GM23338 (cell line): ENCODE measurements at regions not wholly inside any gene's neighbourhood (a gene's known extent, or its start where the extent isn't known, plus 50 kb on each side); places are given as distances from the start of the nearest gene placed in this dataset.

Source experiments
- CREB1 ChIP-seq: fragments of 250-450 bp; sonication (Bioruptor Pico); IDR thresholded peaks from 2 replicates; pipeline ENCODE4 v1.5.0; 2020; ENCODE audit warnings: low read depth, mild to moderate bottlenecking, moderate library complexity
- EZH2 ChIP-seq: fragments of 200-600 bp; sonication (generic); IDR thresholded peaks from one replicate; pipeline ENCODE4 v1.8.0; 2017; ENCODE audit warnings: antibody characterized with exemption, mild to moderate bottlenecking, low read depth; ENCODE audit not compliant: unreplicated experiment
- EZH2phosphoT487 ChIP-seq: fragments of 200-600 bp; sonication (generic); IDR thresholded peaks from one replicate; pipeline ENCODE4 v1.8.1; 2018; ENCODE audit warnings: antibody characterized with exemption; ENCODE audit not compliant: unreplicated experiment
- POLR2AphosphoS5 ChIP-seq: IDR thresholded peaks from 2 replicates; pipeline ENCODE4 v1.6.1; 2016; ENCODE audit warnings: antibody characterized with exemption, low read depth
- ZNF114 ChIP-seq: fragments of 250-450 bp; sonication (Bioruptor Pico); IDR thresholded peaks from 2 replicates; pipeline ENCODE4 v1.5.0; 2020; ENCODE audit warnings: mild to moderate bottlenecking, moderate library complexity
- TF ChIP-seq, protein P1 (sequence below), 2 experiments: fragments of 200-600 bp in 1 of 2; sonication (generic) in 1 of 2; conservative IDR thresholded peaks; 2 replicates each; pipeline versions ENCODE4 v1.5.1 to v1.6.1; 2016 to 2017; ENCODE audit warnings: antibody characterized with exemption in 2 of 2, low read depth in 2 of 2, mild to moderate bottlenecking in 2 of 2, moderate library complexity in 1 of 2
- TF ChIP-seq, protein P2 (sequence below): IDR thresholded peaks from one replicate; pipeline ENCODE4 v1.6.1; 2018; ENCODE audit warnings: antibody characterized with exemption; ENCODE audit not compliant: unreplicated experiment
- TF ChIP-seq, protein P3 (sequence below): IDR thresholded peaks from 2 replicates; pipeline ENCODE4 v1.6.1; 2016; ENCODE audit warnings: antibody characterized with exemption
- TF ChIP-seq, protein P4 (sequence below): fragments of 250-450 bp; sonication (Bioruptor Pico); IDR thresholded peaks from 2 replicates; pipeline ENCODE4 v1.5.0; 2020; ENCODE audit warnings: mild to moderate bottlenecking, moderate library complexity

DNA sequence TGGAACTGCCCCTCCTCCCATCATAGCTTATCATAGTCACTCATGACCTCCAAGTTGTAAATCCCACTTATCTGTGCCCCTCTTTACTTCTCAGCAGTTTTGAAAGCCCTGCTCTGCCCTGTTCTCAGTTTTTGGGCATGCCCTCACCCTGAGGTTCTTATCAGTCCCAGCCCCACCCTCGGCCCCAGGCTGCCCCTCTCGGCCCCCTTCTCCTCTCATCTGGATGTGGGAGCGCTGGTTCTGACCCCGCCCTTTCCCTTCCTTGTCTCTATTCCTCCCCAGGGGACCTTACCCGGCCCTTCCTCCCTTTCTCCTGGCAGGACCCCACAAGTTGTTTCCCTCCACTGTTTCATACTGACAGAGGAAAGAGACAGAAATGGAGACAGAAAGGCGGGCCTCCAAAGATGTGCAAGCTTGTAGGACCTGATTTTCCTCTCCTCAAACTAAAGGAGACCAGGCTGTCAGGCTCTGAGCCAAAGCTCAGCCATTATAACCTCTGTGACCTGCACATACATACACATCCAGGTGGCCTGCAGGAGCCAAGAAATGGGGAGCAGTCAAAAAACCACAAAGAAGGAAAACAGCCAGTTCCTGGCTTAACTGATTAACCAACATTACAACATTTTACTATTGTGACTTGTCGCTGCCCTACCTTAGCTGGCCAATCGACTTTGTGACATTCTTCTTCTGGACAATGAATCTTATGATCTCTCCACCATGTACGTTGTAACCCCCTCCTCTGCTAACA, 171.0 kb upstream of the HS6ST1 start:
- TF ChIP-seq, protein P1, sequence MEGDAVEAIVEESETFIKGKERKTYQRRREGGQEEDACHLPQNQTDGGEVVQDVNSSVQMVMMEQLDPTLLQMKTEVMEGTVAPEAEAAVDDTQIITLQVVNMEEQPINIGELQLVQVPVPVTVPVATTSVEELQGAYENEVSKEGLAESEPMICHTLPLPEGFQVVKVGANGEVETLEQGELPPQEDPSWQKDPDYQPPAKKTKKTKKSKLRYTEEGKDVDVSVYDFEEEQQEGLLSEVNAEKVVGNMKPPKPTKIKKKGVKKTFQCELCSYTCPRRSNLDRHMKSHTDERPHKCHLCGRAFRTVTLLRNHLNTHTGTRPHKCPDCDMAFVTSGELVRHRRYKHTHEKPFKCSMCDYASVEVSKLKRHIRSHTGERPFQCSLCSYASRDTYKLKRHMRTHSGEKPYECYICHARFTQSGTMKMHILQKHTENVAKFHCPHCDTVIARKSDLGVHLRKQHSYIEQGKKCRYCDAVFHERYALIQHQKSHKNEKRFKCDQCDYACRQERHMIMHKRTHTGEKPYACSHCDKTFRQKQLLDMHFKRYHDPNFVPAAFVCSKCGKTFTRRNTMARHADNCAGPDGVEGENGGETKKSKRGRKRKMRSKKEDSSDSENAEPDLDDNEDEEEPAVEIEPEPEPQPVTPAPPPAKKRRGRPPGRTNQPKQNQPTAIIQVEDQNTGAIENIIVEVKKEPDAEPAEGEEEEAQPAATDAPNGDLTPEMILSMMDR (conservative IDR thresholded peaks at IDR 0.05; ENCODE audit: low read depth in 2 of 2) = no peak
- TF ChIP-seq EZH2phosphoT487 = no peak
- no peak for TF ChIP-seq ZNF114 (CRISPR knock-in tag)
- TF ChIP-seq POLR2AphosphoS5 = no peak
- TF ChIP-seq, protein P2, sequence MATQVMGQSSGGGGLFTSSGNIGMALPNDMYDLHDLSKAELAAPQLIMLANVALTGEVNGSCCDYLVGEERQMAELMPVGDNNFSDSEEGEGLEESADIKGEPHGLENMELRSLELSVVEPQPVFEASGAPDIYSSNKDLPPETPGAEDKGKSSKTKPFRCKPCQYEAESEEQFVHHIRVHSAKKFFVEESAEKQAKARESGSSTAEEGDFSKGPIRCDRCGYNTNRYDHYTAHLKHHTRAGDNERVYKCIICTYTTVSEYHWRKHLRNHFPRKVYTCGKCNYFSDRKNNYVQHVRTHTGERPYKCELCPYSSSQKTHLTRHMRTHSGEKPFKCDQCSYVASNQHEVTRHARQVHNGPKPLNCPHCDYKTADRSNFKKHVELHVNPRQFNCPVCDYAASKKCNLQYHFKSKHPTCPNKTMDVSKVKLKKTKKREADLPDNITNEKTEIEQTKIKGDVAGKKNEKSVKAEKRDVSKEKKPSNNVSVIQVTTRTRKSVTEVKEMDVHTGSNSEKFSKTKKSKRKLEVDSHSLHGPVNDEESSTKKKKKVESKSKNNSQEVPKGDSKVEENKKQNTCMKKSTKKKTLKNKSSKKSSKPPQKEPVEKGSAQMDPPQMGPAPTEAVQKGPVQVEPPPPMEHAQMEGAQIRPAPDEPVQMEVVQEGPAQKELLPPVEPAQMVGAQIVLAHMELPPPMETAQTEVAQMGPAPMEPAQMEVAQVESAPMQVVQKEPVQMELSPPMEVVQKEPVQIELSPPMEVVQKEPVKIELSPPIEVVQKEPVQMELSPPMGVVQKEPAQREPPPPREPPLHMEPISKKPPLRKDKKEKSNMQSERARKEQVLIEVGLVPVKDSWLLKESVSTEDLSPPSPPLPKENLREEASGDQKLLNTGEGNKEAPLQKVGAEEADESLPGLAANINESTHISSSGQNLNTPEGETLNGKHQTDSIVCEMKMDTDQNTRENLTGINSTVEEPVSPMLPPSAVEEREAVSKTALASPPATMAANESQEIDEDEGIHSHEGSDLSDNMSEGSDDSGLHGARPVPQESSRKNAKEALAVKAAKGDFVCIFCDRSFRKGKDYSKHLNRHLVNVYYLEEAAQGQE = no peak
- TF ChIP-seq EZH2 = no peak
- TF ChIP-seq, protein P3, sequence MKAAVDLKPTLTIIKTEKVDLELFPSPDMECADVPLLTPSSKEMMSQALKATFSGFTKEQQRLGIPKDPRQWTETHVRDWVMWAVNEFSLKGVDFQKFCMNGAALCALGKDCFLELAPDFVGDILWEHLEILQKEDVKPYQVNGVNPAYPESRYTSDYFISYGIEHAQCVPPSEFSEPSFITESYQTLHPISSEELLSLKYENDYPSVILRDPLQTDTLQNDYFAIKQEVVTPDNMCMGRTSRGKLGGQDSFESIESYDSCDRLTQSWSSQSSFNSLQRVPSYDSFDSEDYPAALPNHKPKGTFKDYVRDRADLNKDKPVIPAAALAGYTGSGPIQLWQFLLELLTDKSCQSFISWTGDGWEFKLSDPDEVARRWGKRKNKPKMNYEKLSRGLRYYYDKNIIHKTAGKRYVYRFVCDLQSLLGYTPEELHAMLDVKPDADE = no peak
- TF ChIP-seq, protein P4, sequence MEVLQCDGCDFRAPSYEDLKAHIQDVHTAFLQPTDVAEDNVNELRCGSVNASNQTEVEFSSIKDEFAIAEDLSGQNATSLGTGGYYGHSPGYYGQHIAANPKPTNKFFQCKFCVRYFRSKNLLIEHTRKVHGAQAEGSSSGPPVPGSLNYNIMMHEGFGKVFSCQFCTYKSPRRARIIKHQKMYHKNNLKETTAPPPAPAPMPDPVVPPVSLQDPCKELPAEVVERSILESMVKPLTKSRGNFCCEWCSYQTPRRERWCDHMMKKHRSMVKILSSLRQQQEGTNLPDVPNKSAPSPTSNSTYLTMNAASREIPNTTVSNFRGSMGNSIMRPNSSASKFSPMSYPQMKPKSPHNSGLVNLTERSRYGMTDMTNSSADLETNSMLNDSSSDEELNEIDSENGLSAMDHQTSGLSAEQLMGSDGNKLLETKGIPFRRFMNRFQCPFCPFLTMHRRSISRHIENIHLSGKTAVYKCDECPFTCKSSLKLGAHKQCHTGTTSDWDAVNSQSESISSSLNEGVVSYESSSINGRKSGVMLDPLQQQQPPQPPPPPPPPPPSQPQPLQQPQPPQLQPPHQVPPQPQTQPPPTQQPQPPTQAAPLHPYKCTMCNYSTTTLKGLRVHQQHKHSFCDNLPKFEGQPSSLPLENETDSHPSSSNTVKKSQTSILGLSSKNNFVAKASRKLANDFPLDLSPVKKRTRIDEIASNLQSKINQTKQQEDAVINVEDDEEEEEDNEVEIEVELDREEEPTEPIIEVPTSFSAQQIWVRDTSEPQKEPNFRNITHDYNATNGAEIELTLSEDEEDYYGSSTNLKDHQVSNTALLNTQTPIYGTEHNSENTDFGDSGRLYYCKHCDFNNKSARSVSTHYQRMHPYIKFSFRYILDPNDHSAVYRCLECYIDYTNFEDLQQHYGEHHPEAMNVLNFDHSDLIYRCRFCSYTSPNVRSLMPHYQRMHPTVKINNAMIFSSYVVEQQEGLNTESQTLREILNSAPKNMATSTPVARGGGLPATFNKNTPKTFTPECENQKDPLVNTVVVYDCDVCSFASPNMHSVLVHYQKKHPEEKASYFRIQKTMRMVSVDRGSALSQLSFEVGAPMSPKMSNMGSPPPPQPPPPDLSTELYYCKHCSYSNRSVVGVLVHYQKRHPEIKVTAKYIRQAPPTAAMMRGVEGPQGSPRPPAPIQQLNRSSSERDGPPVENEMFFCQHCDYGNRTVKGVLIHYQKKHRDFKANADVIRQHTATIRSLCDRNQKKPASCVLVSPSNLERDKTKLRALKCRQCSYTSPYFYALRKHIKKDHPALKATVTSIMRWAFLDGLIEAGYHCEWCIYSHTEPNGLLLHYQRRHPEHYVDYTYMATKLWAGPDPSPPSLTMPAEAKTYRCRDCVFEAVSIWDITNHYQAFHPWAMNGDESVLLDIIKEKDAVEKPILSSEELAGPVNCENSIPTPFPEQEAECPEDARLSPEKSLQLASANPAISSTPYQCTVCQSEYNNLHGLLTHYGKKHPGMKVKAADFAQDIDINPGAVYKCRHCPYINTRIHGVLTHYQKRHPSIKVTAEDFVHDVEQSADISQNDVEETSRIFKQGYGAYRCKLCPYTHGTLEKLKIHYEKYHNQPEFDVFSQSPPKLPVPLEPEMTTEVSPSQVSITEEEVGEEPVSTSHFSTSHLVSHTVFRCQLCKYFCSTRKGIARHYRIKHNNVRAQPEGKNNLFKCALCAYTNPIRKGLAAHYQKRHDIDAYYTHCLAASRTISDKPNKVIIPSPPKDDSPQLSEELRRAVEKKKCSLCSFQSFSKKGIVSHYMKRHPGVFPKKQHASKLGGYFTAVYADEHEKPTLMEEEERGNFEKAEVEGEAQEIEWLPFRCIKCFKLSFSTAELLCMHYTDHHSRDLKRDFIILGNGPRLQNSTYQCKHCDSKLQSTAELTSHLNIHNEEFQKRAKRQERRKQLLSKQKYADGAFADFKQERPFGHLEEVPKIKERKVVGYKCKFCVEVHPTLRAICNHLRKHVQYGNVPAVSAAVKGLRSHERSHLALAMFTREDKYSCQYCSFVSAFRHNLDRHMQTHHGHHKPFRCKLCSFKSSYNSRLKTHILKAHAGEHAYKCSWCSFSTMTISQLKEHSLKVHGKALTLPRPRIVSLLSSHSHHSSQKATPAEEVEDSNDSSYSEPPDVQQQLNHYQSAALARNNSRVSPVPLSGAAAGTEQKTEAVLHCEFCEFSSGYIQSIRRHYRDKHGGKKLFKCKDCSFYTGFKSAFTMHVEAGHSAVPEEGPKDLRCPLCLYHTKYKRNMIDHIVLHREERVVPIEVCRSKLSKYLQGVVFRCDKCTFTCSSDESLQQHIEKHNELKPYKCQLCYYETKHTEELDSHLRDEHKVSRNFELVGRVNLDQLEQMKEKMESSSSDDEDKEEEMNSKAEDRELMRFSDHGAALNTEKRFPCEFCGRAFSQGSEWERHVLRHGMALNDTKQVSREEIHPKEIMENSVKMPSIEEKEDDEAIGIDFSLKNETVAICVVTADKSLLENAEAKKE (CRISPR knock-in tag) = no peak
- no peak for TF ChIP-seq CREB1 (CRISPR knock-in tag)
